HG02678 (cell line): ENCODE measurements at regions not wholly inside any gene's neighbourhood (a gene's known extent, or its start where the extent isn't known, plus 50 kb on each side); places are given as distances from the start of the nearest gene placed in this dataset.

Experiments used
- ATAC-seq: cut with Tn5 transposase; IDR thresholded peaks from one replicate; pipeline ENCODE4 v1.9.1; 2021; ENCODE audit warnings: mild to moderate bottlenecking, moderate library complexity; ENCODE audit not compliant: unreplicated experiment

GRCh38 chr13:102935896-102936321 is 90.1 kb downstream of the ERCC5 start:
- ATAC-seq, result peak; percentile 47

GRCh38 chr13:102933523-102933922 is 87.7 kb downstream of the ERCC5 start:
- no peak for ATAC-seq

GRCh38 chr13:102933122-102933521 is 87.3 kb downstream of the ERCC5 start:
- ATAC-seq, result no peak

- ATAC-seq, result no peak
Observed at GRCh38 chr13:102932331-102932730, 86.5 kb downstream of the ERCC5 start.

GRCh38 chr13:102930566-102930965 is 84.7 kb downstream of the ERCC5 start:
- no peak for ATAC-seq

GRCh38 chr13:102928941-102929675 is 83.3 kb downstream of the ERCC5 start:
- no peak for ATAC-seq
